SU-DHL-6 (cell line): ENCODE measurements at regions not wholly inside any gene's neighbourhood (a gene's known extent, or its start where the extent isn't known, plus 50 kb on each side); places are given as distances from the start of the nearest gene placed in this dataset.
"Not testable (repeated sequence)": the region's sequence is repeated elsewhere in the genome, so short reads cannot be mapped to it uniquely, and the experiment has no call there.

Experiments
- H2AFZ ChIP-seq: fragments of 200-600 bp; sonication (generic); 2 replicates; pipeline ENCODE4 v1.6.1; 2014; ENCODE audit warnings: low read depth, mild to moderate bottlenecking, moderate library complexity, mixed read lengths, antibody characterized with exemption, low read length; ENCODE audit not compliant: severe bottlenecking
- H3F3A ChIP-seq: fragments of 200-600 bp; shearing (Covaris generic); 2 replicates; pipeline ENCODE4 v1.6.0; 2016; ENCODE audit warnings: antibody characterized with exemption, mild to moderate bottlenecking; ENCODE audit not compliant: insufficient read depth
- H3K27ac ChIP-seq: fragments of 200-600 bp; sonication (generic); 2 replicates; pipeline ENCODE4 v1.5.1; 2016; ENCODE audit warnings: low read depth, mild to moderate bottlenecking, low read length, moderate library complexity, mixed read lengths
- H3K27me3 ChIP-seq: fragments of 200-600 bp; sonication (generic), shearing (Covaris generic); 2 replicates; pipeline ENCODE4 v1.6.0; 2014; ENCODE audit warnings: mild to moderate bottlenecking, low read length
- H3K36me3 ChIP-seq: fragments of 200-600 bp; sonication (generic); 2 replicates; pipeline ENCODE4 v1.6.1; 2014; ENCODE audit warnings: mild to moderate bottlenecking, low read length, mixed read lengths
- H3K4me2 ChIP-seq: fragments of 300-600, 200-600 bp; shearing (Covaris generic), sonication (generic); 2 replicates; pipeline ENCODE4 v1.6.0; 2014; ENCODE audit warnings: low read length, low read depth, mild to moderate bottlenecking; ENCODE audit not compliant: poor library complexity, severe bottlenecking
- H3K4me3 ChIP-seq: fragments of 200-600 bp; sonication (generic); 2 replicates; pipeline ENCODE4 v1.5.1; 2014; ENCODE audit warnings: antibody characterized with exemption, low read length, mild to moderate bottlenecking, mixed read lengths; ENCODE audit not compliant: insufficient read depth, poor library complexity, severe bottlenecking
- H3K79me2 ChIP-seq: fragments of 200-600 bp; sonication (generic); 2 replicates; pipeline ENCODE4 v1.6.1; 2014; ENCODE audit warnings: mild to moderate bottlenecking, low read length, moderate library complexity; ENCODE audit not compliant: insufficient read depth
- H3K9ac ChIP-seq: fragments of 200-600 bp; sonication (generic); 2 replicates; pipeline ENCODE4 v1.7.0; 2014; ENCODE audit warnings: mild to moderate bottlenecking, low read length
- H3K9me2 ChIP-seq: fragments of 200-600 bp; sonication (generic); replicated peaks from 2 replicates; pipeline ENCODE4 v1.6.1; 2014; ENCODE audit warnings: low read length; ENCODE audit not compliant: insufficient read depth
- H3K9me3 ChIP-seq: fragments of 200-600 bp; sonication (generic); 2 replicates; pipeline ENCODE4 v1.6.1; 2014; ENCODE audit warnings: low read length, mixed read lengths; ENCODE audit not compliant: insufficient read depth
- H4K20me1 ChIP-seq: fragments of 200-600 bp; sonication (generic); 2 replicates; pipeline ENCODE4 v1.6.1; 2014; ENCODE audit warnings: low read depth, mild to moderate bottlenecking, antibody characterized with exemption, low read length, moderate library complexity, mixed read lengths
- EZH2phosphoT487 ChIP-seq: fragments of 200-600 bp; sonication (generic), shearing (Covaris generic); conservative IDR thresholded peaks from 2 replicates; pipeline ENCODE4 v1.6.1; 2018; ENCODE audit warnings: mild to moderate bottlenecking, antibody characterized with exemption, low read length, moderate library complexity, mixed read lengths
- TF ChIP-seq, protein P1 (sequence below): fragments of 200-600 bp; sonication (generic); IDR thresholded peaks from one replicate; pipeline ENCODE4 v1.5.1; 2017; ENCODE audit warnings: antibody characterized with exemption, mild to moderate bottlenecking, low read length, moderate library complexity; ENCODE audit not compliant: insufficient read depth, poor library complexity, severe bottlenecking

DNA sequence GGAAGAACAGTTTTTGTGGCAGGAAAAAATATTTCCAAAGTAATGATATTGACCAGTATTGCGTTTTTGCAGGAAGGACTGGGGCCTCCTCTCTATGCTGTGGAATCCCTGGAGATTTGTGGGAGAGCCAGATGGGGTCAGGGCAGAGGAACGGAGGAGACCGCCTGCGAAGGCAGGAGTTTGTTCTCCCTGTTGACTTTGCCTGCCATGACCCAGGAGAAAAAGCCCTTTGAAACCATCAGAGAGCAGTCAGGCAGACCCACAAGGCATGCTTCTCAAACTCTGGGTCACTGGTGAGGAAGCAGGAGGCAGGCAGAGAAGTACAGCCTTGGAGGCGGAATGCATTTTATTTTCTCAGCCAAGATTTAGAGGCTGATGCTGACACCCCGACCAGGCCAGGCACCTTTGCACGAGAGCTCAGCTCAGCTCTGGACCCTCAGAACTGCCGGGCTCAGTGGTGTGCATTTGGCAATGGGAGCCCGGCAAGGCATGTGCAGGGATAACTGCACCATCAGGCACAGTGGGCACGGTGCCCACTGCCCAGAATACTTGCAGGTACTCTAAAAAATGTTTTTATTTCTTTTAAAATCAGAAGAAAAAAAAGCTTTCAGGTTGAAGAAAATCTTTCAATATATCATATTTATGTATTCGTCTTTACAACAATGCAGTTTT is 410.4 kb downstream of the RPS24 start:
- Histone ChIP-seq H3K9me2 (no peaks in the 10 kb centered on the region), H3F3A (no peaks in the 10 kb centered on the region), H3K9me3 (no peaks in the 10 kb centered on the region), H4K20me1 (no peaks in the 10 kb centered on the region), H3K27ac (no peak overlapping the region), H3K36me3 (no peaks in the 10 kb centered on the region), H3K4me3 (no peak overlapping the region), H3K9ac (no peak overlapping the region), H3K4me2 (no peak overlapping the region), H3K79me2 (no peaks in the 10 kb centered on the region), H2AFZ (no peak overlapping the region), H3K27me3 (no peaks in the 10 kb centered on the region)
- TF ChIP-seq EZH2phosphoT487 = no peak
- TF ChIP-seq, protein P1, sequence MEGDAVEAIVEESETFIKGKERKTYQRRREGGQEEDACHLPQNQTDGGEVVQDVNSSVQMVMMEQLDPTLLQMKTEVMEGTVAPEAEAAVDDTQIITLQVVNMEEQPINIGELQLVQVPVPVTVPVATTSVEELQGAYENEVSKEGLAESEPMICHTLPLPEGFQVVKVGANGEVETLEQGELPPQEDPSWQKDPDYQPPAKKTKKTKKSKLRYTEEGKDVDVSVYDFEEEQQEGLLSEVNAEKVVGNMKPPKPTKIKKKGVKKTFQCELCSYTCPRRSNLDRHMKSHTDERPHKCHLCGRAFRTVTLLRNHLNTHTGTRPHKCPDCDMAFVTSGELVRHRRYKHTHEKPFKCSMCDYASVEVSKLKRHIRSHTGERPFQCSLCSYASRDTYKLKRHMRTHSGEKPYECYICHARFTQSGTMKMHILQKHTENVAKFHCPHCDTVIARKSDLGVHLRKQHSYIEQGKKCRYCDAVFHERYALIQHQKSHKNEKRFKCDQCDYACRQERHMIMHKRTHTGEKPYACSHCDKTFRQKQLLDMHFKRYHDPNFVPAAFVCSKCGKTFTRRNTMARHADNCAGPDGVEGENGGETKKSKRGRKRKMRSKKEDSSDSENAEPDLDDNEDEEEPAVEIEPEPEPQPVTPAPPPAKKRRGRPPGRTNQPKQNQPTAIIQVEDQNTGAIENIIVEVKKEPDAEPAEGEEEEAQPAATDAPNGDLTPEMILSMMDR = no peak

- H4K20me1 ChIP-seq, H3K27ac ChIP-seq, H3K27me3 ChIP-seq, H3K9ac ChIP-seq, H3K36me3 ChIP-seq, H3K4me3 ChIP-seq, H3K4me2 ChIP-seq, H3F3A ChIP-seq, H2AFZ ChIP-seq, H3K9me3 ChIP-seq, H3K9me2 ChIP-seq, H3K79me2 ChIP-seq: not testable (repeated sequence)
These were observed 411.1 kb downstream of the RPS24 start for GRCh38 chr10:78444741-78445140.

GRCh38 chr10:78445308-78445707 is 411.6 kb downstream of the RPS24 start:
- no peak overlapping the region for H3K9ac ChIP-seq
- no peak overlapping the region for H3K4me3 ChIP-seq
- no peaks in the 10 kb centered on the region for H3K79me2 ChIP-seq
- no peak overlapping the region for H2AFZ ChIP-seq
- no peaks in the 10 kb centered on the region for H3K27me3 ChIP-seq
- H3K36me3 ChIP-seq = no peaks in the 10 kb centered on the region
- no peak for TF ChIP-seq EZH2phosphoT487
- TF ChIP-seq, protein P1 = no peak
- no peaks in the 10 kb centered on the region for H3K9me2 ChIP-seq
- H3K4me2 ChIP-seq = no peak overlapping the region
- no peaks in the 10 kb centered on the region for H3K9me3 ChIP-seq
- H3F3A ChIP-seq = no peaks in the 10 kb centered on the region
- no peak overlapping the region for H3K27ac ChIP-seq
- H4K20me1 ChIP-seq = no peaks in the 10 kb centered on the region

DNA sequence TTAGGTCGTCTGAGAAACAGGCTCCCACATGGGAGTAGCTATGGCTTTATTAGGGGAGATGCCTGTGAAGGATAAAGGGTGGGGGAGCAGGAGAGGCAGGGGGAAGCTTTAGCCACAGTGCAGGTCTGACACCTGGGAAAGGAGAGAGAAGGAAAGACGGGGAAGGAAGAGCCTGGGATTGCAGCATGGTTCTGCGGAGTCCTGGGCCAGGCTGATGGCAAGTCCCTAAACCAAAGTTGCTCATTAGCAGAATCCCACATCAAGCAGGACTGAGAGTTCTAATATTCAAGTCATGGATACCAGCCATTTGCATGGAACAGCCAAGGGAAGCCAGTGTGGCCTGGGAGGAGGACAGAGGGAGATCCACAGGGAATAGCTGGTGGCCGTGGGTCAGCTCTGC is 414.8 kb downstream of the RPS24 start:
- Histone ChIP-seq H2AFZ (no peak overlapping the region), H3K36me3 (no peaks in the 10 kb centered on the region), H3K4me2 (no peak overlapping the region), H3K27ac (no peak overlapping the region), H3K27me3 (no peaks in the 10 kb centered on the region), H3F3A (no peaks in the 10 kb centered on the region), H3K9me2 (no peaks in the 10 kb centered on the region), H4K20me1 (no peaks in the 10 kb centered on the region), H3K9ac (no peak overlapping the region), H3K79me2 (no peaks in the 10 kb centered on the region), H3K4me3 (no peak overlapping the region), H3K9me3 (no peaks in the 10 kb centered on the region)
- no peak for TF ChIP-seq EZH2phosphoT487
- TF ChIP-seq, protein P1 = no peak
